ENCODE measurements at regions not wholly inside any gene's neighbourhood (a gene's known extent, or its start where the extent isn't known, plus 50 kb on each side); places are given as distances from the start of the nearest gene placed in this dataset.

DNA sequence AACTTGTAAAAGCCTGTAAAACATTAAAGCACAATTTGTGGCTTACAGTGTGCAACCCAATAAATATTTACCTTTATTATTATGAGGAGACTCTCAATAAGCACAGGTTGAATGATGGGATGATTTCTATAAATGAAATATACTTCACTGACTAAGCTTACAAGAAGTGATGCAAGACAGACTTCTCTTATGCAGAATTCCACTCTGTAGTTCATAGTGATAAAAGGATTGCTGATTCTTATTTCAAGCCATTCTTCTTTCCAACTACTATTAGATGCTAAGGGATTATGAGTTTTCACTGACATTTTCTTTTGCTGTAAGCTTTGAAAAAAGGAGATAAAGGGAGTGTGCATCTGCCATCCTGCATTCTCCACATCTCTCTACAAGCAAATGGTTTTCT is 149.0 kb upstream of the ARG1 start:
- TF ChIP-seq, protein P1, sequence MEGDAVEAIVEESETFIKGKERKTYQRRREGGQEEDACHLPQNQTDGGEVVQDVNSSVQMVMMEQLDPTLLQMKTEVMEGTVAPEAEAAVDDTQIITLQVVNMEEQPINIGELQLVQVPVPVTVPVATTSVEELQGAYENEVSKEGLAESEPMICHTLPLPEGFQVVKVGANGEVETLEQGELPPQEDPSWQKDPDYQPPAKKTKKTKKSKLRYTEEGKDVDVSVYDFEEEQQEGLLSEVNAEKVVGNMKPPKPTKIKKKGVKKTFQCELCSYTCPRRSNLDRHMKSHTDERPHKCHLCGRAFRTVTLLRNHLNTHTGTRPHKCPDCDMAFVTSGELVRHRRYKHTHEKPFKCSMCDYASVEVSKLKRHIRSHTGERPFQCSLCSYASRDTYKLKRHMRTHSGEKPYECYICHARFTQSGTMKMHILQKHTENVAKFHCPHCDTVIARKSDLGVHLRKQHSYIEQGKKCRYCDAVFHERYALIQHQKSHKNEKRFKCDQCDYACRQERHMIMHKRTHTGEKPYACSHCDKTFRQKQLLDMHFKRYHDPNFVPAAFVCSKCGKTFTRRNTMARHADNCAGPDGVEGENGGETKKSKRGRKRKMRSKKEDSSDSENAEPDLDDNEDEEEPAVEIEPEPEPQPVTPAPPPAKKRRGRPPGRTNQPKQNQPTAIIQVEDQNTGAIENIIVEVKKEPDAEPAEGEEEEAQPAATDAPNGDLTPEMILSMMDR (conservative IDR thresholded peaks at IDR 0.05; ENCODE audit: low read depth, low read length) = no peak
- no peak for DNase-seq (ENCODE audit: low read depth)
- H3K4me3 ChIP-seq (ENCODE audit: low read depth, low read length) = no peak overlapping the region

DNA sequence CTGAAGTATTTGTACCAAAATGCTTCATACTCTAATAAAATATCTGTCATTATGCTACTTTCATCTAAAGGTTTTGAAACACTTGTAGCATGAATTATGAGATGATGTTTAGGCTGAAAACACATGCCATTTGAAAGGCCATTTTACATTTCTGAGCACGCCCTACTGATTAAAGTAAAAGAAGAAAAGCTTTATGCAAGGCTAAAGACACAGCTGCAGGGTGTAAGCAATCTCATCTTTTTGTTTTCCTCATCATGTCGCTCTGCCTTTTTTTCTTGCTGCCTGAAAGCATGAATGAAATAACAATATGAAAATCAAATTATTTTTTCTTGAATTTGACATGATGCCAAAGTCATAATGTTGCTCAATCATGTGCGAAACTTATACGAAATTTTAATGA is 148.6 kb upstream of the ARG1 start:
- H3K4me3 ChIP-seq (ENCODE audit: low read depth, low read length) = no peak overlapping the region
- TF ChIP-seq, protein P1 (conservative IDR thresholded peaks at IDR 0.05; ENCODE audit: low read depth, low read length) = no peak
- no peak for DNase-seq (ENCODE audit: low read depth)

DNA sequence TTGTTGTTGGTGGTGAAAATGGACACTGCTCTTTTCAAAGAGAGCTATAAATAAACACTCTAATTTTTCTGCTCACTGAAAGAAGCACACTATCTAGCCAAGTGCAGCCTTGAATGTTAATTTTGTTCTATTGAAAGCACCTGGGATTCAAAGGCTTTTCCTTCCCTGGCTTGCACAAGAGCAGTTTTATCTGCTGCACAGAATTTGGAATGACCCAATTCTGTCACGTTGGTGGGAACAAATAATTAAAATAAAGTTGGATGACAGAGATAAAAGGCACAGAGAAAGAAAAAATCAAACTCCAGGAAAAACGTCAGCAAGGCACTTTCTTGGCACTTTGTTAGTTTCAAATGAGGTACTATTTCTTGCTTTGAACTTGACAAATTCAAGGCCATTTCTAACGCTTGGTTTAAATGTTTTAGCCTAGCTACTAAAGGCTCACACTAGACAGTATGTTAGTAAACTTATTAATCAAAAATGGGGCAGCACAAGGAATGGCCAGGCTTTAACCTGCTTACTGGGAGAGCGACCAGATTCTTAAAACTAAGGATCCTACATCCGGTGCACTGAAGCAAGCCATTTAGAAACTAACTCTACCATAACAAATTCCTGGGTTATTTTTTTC is 145.5 kb upstream of the ARG1 start:
- H3K4me3 ChIP-seq (ENCODE audit: low read depth, low read length) = no peak overlapping the region
- no peak for DNase-seq (ENCODE audit: low read depth)
- TF ChIP-seq, protein P1 (conservative IDR thresholded peaks at IDR 0.05; ENCODE audit: low read depth, low read length) = no peak

DNA sequence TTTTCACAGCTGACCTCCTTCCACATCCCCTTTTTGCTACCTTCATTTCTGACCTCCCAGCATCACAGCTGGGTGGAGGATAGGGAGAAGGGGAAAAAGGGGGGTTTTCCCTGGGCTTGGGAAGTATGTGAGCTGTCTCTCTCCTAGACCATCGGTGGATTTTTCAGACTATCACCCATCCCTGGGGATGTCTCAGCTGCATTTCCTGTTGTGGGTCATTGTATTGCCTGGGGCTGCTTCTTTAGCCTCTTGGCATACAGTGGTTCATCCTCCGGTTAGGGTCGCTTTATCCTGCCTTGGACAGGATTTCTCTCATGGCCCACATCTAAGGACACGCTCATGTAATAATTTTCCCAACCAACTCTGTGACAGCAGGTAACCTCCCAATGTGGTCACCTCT is 142.5 kb upstream of the ARG1 start:
- no peak for DNase-seq (ENCODE audit: low read depth)
- no peak overlapping the region for H3K4me3 ChIP-seq (ENCODE audit: low read depth, low read length)
- TF ChIP-seq, protein P1 (conservative IDR thresholded peaks at IDR 0.05; ENCODE audit: low read depth, low read length) = no peak

DNA sequence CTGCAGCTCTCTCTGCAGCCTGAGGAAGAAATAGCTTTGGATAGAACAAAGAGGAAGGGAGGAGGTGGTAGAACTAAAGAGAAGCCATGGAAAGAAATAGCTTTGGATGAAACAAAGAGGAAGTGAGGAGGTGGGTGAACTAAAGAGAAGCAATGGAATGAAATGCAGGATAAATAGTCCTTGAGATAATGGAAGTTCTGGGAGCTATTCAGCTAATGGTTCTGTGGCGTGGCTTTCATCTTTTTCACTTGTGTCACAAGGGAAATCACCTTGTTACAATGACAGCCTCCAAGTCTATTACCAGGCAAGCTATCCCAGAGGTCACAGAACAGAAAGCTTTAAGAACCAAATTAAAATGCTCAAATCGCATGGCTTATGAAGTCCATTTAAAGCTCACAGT is 141.3 kb upstream of the ARG1 start:
- no peak for DNase-seq (ENCODE audit: low read depth)
- TF ChIP-seq, protein P1 (conservative IDR thresholded peaks at IDR 0.05; ENCODE audit: low read depth, low read length) = no peak

DNA sequence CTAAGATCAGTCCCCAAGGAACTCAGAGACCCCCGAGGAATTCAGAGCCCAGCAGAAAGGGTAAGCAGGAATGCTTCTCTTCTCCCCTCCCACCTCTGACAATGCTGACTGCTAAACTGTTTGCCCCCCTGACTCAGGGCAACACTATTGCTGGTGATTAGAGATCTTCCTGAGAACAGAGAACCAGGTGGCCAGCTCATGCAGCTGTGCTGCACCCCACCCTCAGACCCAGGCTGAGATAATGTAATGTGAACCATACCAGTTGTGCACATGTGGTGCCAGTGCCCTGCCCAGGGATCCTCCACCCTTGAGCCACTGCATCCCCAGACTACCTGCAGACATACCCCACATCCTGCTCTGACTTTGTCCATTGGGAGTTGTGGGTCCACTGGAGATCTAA is 139.1 kb upstream of the ARG1 start:
- H3K4me3 ChIP-seq (ENCODE audit: low read depth, low read length) = no peak overlapping the region
- DNase-seq (ENCODE audit: low read depth) = no peak
- TF ChIP-seq, protein P1 (conservative IDR thresholded peaks at IDR 0.05; ENCODE audit: low read depth, low read length) = no peak

More for the DNA sequence above, 141.3 kb upstream of the ARG1 start:
- H3K4me3 ChIP-seq (ENCODE audit: low read depth, low read length) = no peak overlapping the region

DNA sequence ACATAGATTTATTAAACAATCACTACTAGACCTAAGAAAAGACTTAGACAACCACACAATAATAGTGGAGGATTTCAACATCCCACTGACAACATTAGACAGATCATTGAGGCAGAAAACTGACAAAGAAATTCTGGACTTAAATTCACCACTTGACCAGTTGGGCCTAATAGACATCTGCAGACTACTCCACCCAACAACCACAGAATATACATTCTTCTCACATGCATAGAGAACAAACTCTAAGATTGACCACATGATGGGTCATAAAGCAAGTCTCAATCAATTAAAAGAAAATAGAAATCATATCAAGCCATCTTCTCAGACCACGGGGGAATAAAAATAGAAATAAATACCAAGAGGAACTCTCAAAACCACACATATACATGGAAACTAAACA is 136.7 kb upstream of the ARG1 start:
- no peak overlapping the region for H3K4me3 ChIP-seq (ENCODE audit: low read depth, low read length)
- DNase-seq (ENCODE audit: low read depth) = no peak
- TF ChIP-seq, protein P1 (conservative IDR thresholded peaks at IDR 0.05; ENCODE audit: low read depth, low read length) = no peak

Measured in choroid plexus epithelial cell (primary cell).